ENCODE measurements at regions not wholly inside any gene's neighbourhood (a gene's known extent, or its start where the extent isn't known, plus 50 kb on each side); places are given as distances from the start of the nearest gene placed in this dataset.

GRCh38 chr18:51382081-51382480 is 184.6 kb upstream of the MEX3C start:
- no peak for TF ChIP-seq POLR2A (IDR thresholded peaks at IDR 0.05; ENCODE audit: low read length)
- TF ChIP-seq GATA1 (IDR thresholded peaks at IDR 0.05; ENCODE audit: low read depth, low read length): no peak
